ENCODE measurements at regions not wholly inside any gene's neighbourhood (a gene's known extent, or its start where the extent isn't known, plus 50 kb on each side); places are given as distances from the start of the nearest gene placed in this dataset.

DNA sequence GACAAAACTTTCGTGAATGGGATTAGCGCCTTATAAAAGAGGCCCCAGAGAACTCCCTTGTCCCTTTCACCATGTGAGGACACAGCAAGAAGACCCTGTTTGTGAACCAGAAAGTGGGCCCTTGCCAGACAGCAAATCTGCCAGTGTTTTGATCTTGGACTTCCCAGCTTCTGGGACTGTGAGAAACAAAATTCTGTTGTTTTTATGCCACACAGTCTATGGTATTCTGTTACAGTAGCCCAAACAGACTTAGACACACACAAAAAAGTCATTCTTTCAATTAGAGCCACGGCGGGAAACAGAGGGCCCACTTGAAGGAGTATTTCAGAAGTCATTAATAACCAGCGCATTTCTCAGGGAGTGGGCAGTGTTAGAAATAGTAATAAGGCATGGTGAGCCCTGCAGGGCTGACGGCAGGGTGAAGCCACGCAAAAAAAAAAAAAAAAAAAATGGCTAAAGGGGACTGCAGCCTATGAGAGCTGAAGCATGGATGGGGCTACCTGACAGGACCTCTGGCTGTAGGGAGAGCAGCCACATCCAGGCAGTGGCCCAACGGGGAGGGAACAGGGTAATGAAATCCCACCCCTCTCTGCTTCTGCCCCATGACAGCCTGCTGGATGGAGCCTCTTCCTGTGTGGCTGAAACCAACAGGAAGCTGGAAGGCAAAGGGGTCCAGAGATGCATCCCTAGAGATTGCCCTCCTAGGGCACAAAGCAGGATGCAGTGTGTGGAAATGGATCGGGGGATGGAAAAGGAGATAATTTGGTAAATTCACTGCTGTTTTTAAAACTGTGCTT is 189.3 kb downstream of the KCNS3 start:
- Histone ChIP-seq H3K27ac (ENCODE audit: extremely low read depth, low read depth, low read length) (no peak overlapping the region), H3K4me1 (ENCODE audit: control insufficient read depth, insufficient read depth, low read length) (no peaks in the 10 kb centered on the region), H3K4me3 (ENCODE audit: low read depth, low read length) (no peak overlapping the region), H3K36me3 (ENCODE audit: control insufficient read depth in 2 of 2, insufficient read depth in 1 of 2, low read length in 2 of 2) (no peaks in the 10 kb centered on the region), H3K9me3 (ENCODE audit: control insufficient read depth, insufficient read depth, low read depth, low read length) (no peaks in the 10 kb centered on the region)
- ChIA-PET CTCF (no interaction called here), POLR2A (no interaction called here)
- TF ChIP-seq, protein P1, sequence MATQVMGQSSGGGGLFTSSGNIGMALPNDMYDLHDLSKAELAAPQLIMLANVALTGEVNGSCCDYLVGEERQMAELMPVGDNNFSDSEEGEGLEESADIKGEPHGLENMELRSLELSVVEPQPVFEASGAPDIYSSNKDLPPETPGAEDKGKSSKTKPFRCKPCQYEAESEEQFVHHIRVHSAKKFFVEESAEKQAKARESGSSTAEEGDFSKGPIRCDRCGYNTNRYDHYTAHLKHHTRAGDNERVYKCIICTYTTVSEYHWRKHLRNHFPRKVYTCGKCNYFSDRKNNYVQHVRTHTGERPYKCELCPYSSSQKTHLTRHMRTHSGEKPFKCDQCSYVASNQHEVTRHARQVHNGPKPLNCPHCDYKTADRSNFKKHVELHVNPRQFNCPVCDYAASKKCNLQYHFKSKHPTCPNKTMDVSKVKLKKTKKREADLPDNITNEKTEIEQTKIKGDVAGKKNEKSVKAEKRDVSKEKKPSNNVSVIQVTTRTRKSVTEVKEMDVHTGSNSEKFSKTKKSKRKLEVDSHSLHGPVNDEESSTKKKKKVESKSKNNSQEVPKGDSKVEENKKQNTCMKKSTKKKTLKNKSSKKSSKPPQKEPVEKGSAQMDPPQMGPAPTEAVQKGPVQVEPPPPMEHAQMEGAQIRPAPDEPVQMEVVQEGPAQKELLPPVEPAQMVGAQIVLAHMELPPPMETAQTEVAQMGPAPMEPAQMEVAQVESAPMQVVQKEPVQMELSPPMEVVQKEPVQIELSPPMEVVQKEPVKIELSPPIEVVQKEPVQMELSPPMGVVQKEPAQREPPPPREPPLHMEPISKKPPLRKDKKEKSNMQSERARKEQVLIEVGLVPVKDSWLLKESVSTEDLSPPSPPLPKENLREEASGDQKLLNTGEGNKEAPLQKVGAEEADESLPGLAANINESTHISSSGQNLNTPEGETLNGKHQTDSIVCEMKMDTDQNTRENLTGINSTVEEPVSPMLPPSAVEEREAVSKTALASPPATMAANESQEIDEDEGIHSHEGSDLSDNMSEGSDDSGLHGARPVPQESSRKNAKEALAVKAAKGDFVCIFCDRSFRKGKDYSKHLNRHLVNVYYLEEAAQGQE (tag by site-specific recombination; IDR thresholded peaks at IDR 0.05), result no peak
- TF ChIP-seq SP7 (tag by site-specific recombination; IDR thresholded peaks at IDR 0.05), result no peak
- TF ChIP-seq, protein P2, sequence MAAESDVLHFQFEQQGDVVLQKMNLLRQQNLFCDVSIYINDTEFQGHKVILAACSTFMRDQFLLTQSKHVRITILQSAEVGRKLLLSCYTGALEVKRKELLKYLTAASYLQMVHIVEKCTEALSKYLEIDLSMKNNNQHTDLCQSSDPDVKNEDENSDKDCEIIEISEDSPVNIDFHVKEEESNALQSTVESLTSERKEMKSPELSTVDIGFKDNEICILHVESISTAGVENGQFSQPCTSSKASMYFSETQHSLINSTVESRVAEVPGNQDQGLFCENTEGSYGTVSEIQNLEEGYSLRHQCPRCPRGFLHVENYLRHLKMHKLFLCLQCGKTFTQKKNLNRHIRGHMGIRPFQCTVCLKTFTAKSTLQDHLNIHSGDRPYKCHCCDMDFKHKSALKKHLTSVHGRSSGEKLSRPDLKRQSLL (tag by site-specific recombination; IDR thresholded peaks at IDR 0.05), result no peak
- no peak for TF ChIP-seq ZNF677 (tag by site-specific recombination; IDR thresholded peaks at IDR 0.05)
- TF ChIP-seq ZNF560 (tag by site-specific recombination; IDR thresholded peaks at IDR 0.05; ENCODE audit: borderline replicate concordance), result no peak
- TF ChIP-seq ZNF514 (tag by site-specific recombination; IDR thresholded peaks at IDR 0.05), result no peak
- TF ChIP-seq ZBTB20 (tag by site-specific recombination; IDR thresholded peaks at IDR 0.05), result no peak
- TF ChIP-seq ZNF521 (tag by site-specific recombination; IDR thresholded peaks at IDR 0.05), result no peak

DNA sequence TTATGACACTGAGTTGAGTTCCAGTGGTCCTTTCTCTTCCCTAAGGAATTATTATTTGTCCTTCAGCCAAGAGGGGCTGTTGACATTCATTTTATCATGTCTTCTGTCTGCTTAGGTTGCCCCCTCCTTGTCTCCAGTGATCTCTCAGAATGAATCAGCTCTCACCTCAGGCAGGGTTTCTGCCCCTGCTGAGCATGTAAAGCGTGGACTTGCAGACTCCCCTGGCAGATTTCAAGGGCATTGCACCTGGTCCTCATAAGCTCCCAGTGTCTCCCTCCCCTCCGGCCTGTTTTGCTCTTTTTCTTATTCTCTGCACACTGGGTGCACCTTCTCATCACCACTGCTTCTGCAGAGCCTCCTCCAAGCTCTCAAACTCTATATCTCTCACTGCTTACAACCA is 188.4 kb downstream of the KCNS3 start:
- Histone ChIP-seq H3K9me3 (ENCODE audit: control insufficient read depth, insufficient read depth, low read depth, low read length) (no peaks in the 10 kb centered on the region), H3K4me3 (ENCODE audit: low read depth, low read length) (no peak overlapping the region), H3K27ac (ENCODE audit: extremely low read depth, low read depth, low read length) (no peak overlapping the region), H3K4me1 (ENCODE audit: control insufficient read depth, insufficient read depth, low read length) (no peaks in the 10 kb centered on the region), H3K36me3 (ENCODE audit: control insufficient read depth in 2 of 2, insufficient read depth in 1 of 2, low read length in 2 of 2) (no peaks in the 10 kb centered on the region)
- CTCF ChIA-PET, result interaction anchor here (0.7 kb wide), 1 partner anchor 49 kb away, joined by 3 read pairs; no protein-coding TSS in a partner anchor
- POLR2A ChIA-PET, result no interaction called here
- no peak for TF ChIP-seq ZFP69B (tag by site-specific recombination; IDR thresholded peaks at IDR 0.05)

DNA sequence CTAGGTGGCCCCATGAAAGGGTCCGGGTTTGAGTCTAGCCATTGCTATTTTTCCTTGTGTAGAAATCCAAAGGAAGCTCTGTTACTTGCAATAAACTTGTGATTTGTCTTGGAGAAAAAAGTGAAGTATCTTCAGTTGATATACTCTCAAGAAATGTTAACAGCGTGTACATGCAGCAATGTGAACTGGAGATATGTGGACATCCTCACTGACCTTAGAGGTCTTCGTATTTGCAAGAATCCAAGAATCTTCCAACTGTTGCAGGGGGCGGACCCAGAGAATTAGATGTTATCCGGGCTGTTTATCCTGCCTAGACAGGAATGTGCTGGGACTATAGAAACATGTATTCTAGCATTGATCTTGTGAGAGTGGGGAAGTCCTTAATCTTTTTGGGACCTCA is 187.6 kb downstream of the KCNS3 start:
- no peak for TF ChIP-seq YY1 (tag by site-specific recombination; IDR thresholded peaks at IDR 0.05)
- TF ChIP-seq ZNF23 (tag by site-specific recombination; IDR thresholded peaks at IDR 0.05; ENCODE audit: borderline replicate concordance), result no peak
- TF ChIP-seq FEZF1 (tag by site-specific recombination; IDR thresholded peaks at IDR 0.05), result no peak
- TF ChIP-seq ZNF433 (tag by site-specific recombination; IDR thresholded peaks at IDR 0.05; ENCODE audit: low read depth), result no peak
- no peak for TF ChIP-seq ZNF629 (tag by site-specific recombination; IDR thresholded peaks at IDR 0.05)
- no peak for TF ChIP-seq ZNF561 (tag by site-specific recombination; IDR thresholded peaks at IDR 0.05; ENCODE audit: borderline replicate concordance)
- TF ChIP-seq OVOL3 (tag by site-specific recombination; IDR thresholded peaks at IDR 0.05), result no peak
- no peak for TF ChIP-seq ZNF510 (tag by site-specific recombination; IDR thresholded peaks at IDR 0.05; ENCODE audit: insufficient replicate concordance)
- TF ChIP-seq, protein P3, sequence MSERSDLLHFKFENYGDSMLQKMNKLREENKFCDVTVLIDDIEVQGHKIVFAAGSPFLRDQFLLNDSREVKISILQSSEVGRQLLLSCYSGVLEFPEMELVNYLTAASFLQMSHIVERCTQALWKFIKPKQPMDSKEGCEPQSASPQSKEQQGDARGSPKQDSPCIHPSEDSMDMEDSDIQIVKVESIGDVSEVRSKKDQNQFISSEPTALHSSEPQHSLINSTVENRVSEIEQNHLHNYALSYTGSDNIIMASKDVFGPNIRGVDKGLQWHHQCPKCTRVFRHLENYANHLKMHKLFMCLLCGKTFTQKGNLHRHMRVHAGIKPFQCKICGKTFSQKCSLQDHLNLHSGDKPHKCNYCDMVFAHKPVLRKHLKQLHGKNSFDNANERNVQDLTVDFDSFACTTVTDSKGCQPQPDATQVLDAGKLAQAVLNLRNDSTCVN (tag by site-specific recombination; optimal IDR thresholded peaks at IDR 0.05), result no peak
- TF ChIP-seq ZNF112 (tag by site-specific recombination; IDR thresholded peaks at IDR 0.05), result no peak
- TF ChIP-seq ZNF514 (tag by site-specific recombination; IDR thresholded peaks at IDR 0.05), result no peak
- no peak for TF ChIP-seq BCL11A (tag by site-specific recombination; IDR thresholded peaks at IDR 0.05; ENCODE audit: low read depth)
- TF ChIP-seq IKZF3 (tag by site-specific recombination; IDR thresholded peaks at IDR 0.05), result no peak
- TF ChIP-seq ZNF707 (tag by site-specific recombination; IDR thresholded peaks at IDR 0.05), result no peak
- no peak for TF ChIP-seq ZNF423 (tag by site-specific recombination; IDR thresholded peaks at IDR 0.05)
- TF ChIP-seq ZNF350 (tag by site-specific recombination; IDR thresholded peaks at IDR 0.05), result no peak
- no peak for TF ChIP-seq HOXA7 (CRISPR knock-in tag; IDR thresholded peaks at IDR 0.05; ENCODE audit: borderline replicate concordance)
- TF ChIP-seq ZNF146 (tag by site-specific recombination; IDR thresholded peaks at IDR 0.05), result no peak
- no peak for TF ChIP-seq ZNF660 (tag by site-specific recombination; IDR thresholded peaks at IDR 0.05)
- Histone ChIP-seq H3K9me3 (ENCODE audit: control insufficient read depth, insufficient read depth, low read depth, low read length) (no peaks in the 10 kb centered on the region), H3K4me1 (ENCODE audit: control insufficient read depth, insufficient read depth, low read length) (no peaks in the 10 kb centered on the region), H3K36me3 (ENCODE audit: control insufficient read depth in 2 of 2, insufficient read depth in 1 of 2, low read length in 2 of 2) (no peaks in the 10 kb centered on the region), H3K4me3 (ENCODE audit: low read depth, low read length) (no peak overlapping the region), H3K27ac (ENCODE audit: extremely low read depth, low read depth, low read length) (no peak overlapping the region)
- ChIA-PET CTCF (interaction anchor here (0.7 kb wide), 1 partner anchor 50 kb away, joined by 3 read pairs; no protein-coding TSS in a partner anchor), POLR2A (interaction anchor here (0.7 kb wide), 1 partner anchor 48 kb away, joined by 3 read pairs; no protein-coding TSS in a partner anchor)

Measured in HEK293 (cell line).